Breast epithelium (tissue), 4 donors: ENCODE measurements at regions not wholly inside any gene's neighbourhood (a gene's known extent, or its start where the extent isn't known, plus 50 kb on each side); places are given as distances from the start of the nearest gene placed in this dataset.
"Not testable (repeated sequence)": the region's sequence is repeated elsewhere in the genome, so short reads cannot be mapped to it uniquely, and the experiment has no call there.

Source experiments
- DNase-seq, 2 donors: peaks; one replicate each; pipeline ENCODE4 v3.0.0-alpha.2; 2019; ENCODE audit warnings: low spot score in 2 of 2
- H3K27ac ChIP-seq, 2 donors: fragments of 200-600 bp; sonication (generic) in 1 of 2; one replicate each; pipeline ENCODE4 v1.5.1; 2016 to 2019; ENCODE audit warnings: mild to moderate bottlenecking in 1 of 2
- H3K27me3 ChIP-seq, 2 donors: fragments of 200-600 bp; sonication (generic) in 1 of 2; one replicate each; pipeline versions ENCODE4 v1.5.1 to v1.6.0; 2017 to 2019; ENCODE audit warnings: control low read depth in 1 of 2, mild to moderate bottlenecking in 1 of 2
- H3K36me3 ChIP-seq: fragments of 200-600 bp; one replicate; pipeline ENCODE4 v1.5.1; 2019
- H3K4me1 ChIP-seq, 2 donors: fragments of 200-600 bp; sonication (generic); one replicate each; pipeline ENCODE4 v1.5.1; 2016 to 2019; ENCODE audit warnings: control low read depth in 1 of 2
- H3K4me3 ChIP-seq, 3 donors: fragments of 200-600 bp; sonication (generic); 1 replicate in 2 of 3; 2 replicates in 1 of 3; pipeline ENCODE4 v1.5.1; 2016 to 2019; ENCODE audit warnings: mild to moderate bottlenecking in 3 of 3, moderate library complexity in 2 of 3
- H3K9me3 ChIP-seq, 2 donors: fragments of 200-600 bp; sonication (generic) in 1 of 2; one replicate each; pipeline ENCODE4 v1.5.1; 2016 to 2019; ENCODE audit warnings: control low read depth in 1 of 2
- CTCF ChIP-seq, 3 donors: fragments of 450-650 bp; IDR thresholded peaks; one replicate each; pipeline ENCODE4 v1.5.1; 2016 to 2017; ENCODE audit warnings: antibody characterized with exemption in 3 of 3, mild to moderate bottlenecking in 3 of 3, moderate library complexity in 3 of 3
- POLR2A ChIP-seq: fragments of 450-650 bp; IDR thresholded peaks from one replicate; pipeline ENCODE4 v1.6.1; 2016; ENCODE audit warnings: antibody characterized with exemption, mild to moderate bottlenecking, moderate library complexity
- POLR2AphosphoS5 ChIP-seq, 3 donors: sonication (generic); formaldehyde crosslinking; IDR thresholded peaks; one replicate each; pipeline ENCODE4 v1.6.1; 2017; ENCODE audit warnings: antibody characterized with exemption in 3 of 3
- intact Hi-C: fragments of 100-400 bp; cut with DNase I; formaldehyde crosslinking; loops from one replicate; pipeline ENCODE4 v1.15.1; 2023; ENCODE audit warnings: low total_unique reads

DNA sequence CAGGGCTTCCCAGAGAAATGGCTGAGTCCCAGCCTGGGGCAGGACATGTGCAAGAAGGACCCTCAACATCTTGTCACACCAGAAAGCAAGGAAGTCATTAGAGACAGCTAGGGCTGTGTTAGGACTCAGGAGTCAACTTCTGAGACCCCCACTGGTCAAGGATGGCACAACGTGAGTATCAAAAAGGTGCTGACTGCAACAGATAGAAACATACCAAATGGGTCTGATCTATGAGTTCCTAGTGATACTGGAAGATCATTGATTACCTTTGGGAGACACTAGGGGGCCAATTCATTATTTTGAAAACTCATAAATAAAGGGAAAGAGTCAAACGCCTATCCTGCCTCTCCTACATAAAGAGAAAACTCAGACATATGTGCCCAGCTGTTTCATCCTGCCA lies 73.5 kb upstream of the GJB6 start:
- peaks cover 4 to 14% of the 10 kb centered on the region in 2 donors for H3K9me3 ChIP-seq
- no peaks in the 10 kb centered on the region for H3K36me3 ChIP-seq
- no peak overlapping the region for H3K27ac ChIP-seq
- DNase-seq: no peak
- no peak overlapping the region for H3K4me3 ChIP-seq
- intact Hi-C loops: no loop called here
- peaks cover 0 to 14% of the 10 kb centered on the region in 2 donors for H3K27me3 ChIP-seq
- TF ChIP-seq POLR2A (no peak), POLR2AphosphoS5 (IDR thresholded peaks at IDR 0.05) (no peak), CTCF (IDR thresholded peaks at IDR 0.05) (no peak)
- H3K4me1 ChIP-seq: no peaks in the 10 kb centered on the region

GRCh38 chr13:20304061-20304460 lies 71.9 kb upstream of the GJB6 start:
- H3K4me3 ChIP-seq, H3K27ac ChIP-seq, DNase-seq, H3K36me3 ChIP-seq, intact Hi-C loops, H3K4me1 ChIP-seq: not testable (repeated sequence)
- peaks cover 4 to 14% of the 10 kb centered on the region in 2 donors for H3K9me3 ChIP-seq
- peaks cover 0 to 19% of the 10 kb centered on the region in 2 donors for H3K27me3 ChIP-seq

DNA sequence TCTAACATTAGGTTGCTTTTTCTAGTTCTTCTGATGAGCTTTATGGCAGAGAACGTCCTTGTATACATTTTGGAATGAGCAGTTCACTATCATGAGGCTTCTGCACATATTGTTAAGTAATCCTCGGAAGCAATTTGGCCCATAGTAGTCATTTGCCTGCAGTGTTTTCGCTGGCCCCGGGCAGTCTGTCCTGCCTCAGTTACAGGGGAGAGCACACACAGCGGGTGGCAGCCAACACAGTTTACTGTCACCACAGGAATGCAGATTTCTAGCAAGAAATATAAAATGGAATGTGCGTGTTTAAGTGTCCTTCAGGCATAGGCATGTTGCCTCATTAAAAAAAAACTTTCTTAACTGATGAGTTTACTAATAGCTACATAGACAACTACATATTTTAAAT lies 71.5 kb upstream of the GJB6 start:
- H3K4me3 ChIP-seq: no peak overlapping the region
- H3K36me3 ChIP-seq: no peaks in the 10 kb centered on the region
- H3K9me3 ChIP-seq: peaks cover 4 to 13% of the 10 kb centered on the region in 2 donors
- intact Hi-C loops: no loop called here
- peaks cover 0 to 19% of the 10 kb centered on the region in 2 donors for H3K27me3 ChIP-seq
- H3K4me1 ChIP-seq: no peaks in the 10 kb centered on the region
- no peak overlapping the region for H3K27ac ChIP-seq
- no peak for TF ChIP-seq POLR2A
- no peak for TF ChIP-seq POLR2AphosphoS5 (IDR thresholded peaks at IDR 0.05)
- no peak for TF ChIP-seq CTCF (IDR thresholded peaks at IDR 0.05)
- no peak for DNase-seq

DNA sequence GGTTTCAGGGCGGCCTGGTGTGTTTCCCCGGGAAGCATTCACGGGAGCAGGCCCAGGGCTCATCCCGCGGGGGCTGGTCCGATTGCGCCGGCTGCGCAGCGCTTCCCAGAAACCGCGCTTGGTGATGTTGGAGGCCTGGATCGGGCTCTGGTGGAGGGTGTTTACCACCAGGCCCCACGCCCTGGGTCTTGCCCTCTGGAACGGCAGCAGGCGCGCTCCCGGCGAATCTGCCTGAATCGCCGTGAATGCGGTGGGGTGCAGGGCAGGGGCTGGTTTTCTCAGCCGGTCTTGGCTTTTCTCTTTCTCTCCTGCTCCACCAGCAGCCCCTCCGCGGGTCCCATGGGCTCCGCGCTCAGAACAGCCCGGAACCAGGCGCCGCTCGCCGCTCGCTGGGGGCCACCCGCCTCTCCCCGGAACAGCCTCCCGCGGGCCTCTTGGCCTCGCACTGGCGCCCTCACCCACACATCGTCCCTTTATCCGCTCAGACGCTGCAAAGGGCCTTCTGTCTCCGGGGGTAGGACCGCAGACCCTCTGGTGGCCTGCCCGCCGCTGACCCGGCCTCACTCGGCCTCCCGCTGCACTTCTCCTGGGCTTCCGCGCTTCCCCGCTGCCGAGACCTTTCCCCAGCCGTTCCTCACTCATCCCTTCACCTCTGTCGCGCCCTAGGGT lies 69.4 kb upstream of the GJB6 start:
- no peak for DNase-seq
- Histone ChIP-seq H3K4me3 (peak overlapping the region; percentile 11 to 51 (median 26)), H3K4me1 (no peaks in the 10 kb centered on the region), H3K27ac (no peak overlapping the region), H3K9me3 (no peaks in the 10 kb centered on the region), H3K36me3 (no peaks in the 10 kb centered on the region), H3K27me3 (peaks cover 0 to 19% of the 10 kb centered on the region in 2 donors)
- intact Hi-C loops: no loop called here
- TF ChIP-seq CTCF (IDR thresholded peaks at IDR 0.05) (no peak), POLR2A (no peak), POLR2AphosphoS5 (IDR thresholded peaks at IDR 0.05) (no peak)

DNA sequence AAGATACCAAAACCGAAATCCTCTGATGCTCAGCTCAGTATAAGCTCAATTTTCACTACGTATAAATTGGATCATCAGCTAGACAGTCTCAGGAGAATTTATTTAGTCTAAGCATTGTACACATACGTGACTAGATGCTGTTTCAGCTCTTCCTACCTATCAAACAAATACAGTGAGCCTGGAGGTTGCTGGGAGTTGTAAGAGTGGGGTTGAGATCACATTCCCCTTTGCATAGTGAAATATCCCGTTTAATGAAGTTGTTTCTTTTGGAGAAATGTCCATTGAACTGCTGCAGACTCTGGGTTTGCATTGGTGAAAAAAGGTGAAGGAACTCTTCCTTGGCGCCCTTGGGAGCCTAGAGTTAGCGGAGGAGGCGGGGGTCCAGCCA lies 68.9 kb upstream of the GJB6 start:
- Histone ChIP-seq H3K36me3 (no peaks in the 10 kb centered on the region), H3K4me1 (no peaks in the 10 kb centered on the region), H3K27ac (no peak overlapping the region), H3K9me3 (no peaks in the 10 kb centered on the region), H3K4me3 (peak overlapping the region in 2 of 3 donors; percentile 11 to 51), H3K27me3 (peaks cover 0 to 19% of the 10 kb centered on the region in 2 donors)
- TF ChIP-seq POLR2AphosphoS5 (IDR thresholded peaks at IDR 0.05): no peak
- TF ChIP-seq POLR2A: no peak
- no peak for TF ChIP-seq CTCF (IDR thresholded peaks at IDR 0.05)
- no peak for DNase-seq
- intact Hi-C loops: no loop called here
